CD4-positive, alpha-beta T cell treated with Interleukin-1 beta for 1 hour (primary cell): ENCODE measurements at regions not wholly inside any gene's neighbourhood (a gene's known extent, or its start where the extent isn't known, plus 50 kb on each side); places are given as distances from the start of the nearest gene placed in this dataset.

Experiments used
- DNase-seq, 2 donors: peaks; one replicate each; pipeline ENCODE4 v3.0.0-alpha.2; 2020 to 2022

GRCh38 chr2:67840460-67841068 is 222.2 kb downstream of the C1D start:
- DNase-seq: peak in 1 of 2 donors; percentile 4

DNA sequence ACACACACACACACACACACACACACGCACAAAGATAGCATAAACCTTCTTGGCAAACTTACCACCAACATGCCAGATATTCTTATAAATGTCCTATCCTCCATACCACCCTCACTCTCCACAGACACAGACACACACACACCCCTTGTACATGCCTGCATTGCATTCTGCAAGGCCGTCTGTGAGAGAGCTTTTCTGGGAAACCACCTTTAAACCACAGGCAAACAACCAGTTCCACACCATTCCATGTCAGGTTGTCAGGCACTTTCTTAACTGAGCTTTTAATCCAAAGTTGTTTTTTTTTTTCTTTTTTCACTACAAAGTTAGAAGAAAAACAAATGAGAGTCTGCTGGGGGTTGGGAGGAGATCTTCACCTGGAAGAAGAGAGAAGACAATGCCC is 221.1 kb downstream of the C1D start:
- no peak for DNase-seq

DNA sequence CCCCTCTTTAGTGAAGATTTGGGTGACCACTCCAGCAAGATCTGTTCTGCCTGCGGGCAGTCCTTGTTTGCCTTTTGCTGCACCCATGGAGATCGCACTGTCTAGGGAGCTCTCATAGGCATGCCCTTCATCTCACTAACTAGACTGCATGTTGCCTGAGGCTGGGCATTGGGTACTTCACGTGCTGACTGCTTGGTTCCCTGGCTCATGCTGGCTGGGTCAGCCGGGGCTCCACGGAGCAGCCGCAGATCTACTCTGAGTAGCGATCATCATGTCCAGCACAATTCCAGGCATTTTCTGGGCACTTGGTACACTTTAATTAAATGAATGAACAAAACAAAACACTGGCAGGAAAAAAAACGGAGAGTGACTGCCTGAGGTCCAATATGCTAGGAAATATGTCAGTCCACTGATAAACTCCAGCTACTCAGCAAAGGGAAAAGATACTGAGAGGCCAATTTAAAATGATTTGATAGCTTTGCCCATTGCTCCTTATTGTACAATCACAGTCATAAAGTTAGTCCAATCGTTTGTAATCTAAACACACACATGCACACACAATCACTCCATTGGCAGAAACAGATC is 220.3 kb downstream of the C1D start:
- DNase-seq: no peak

- DNase-seq: no peak
Observed at GRCh38 chr2:67844024-67844540, 218.7 kb downstream of the C1D start.

GRCh38 chr2:67845621-67846369 is 217.0 kb downstream of the C1D start:
- DNase-seq: no peak

- peak in 1 of 2 donors; percentile 21 for DNase-seq
Observed at GRCh38 chr2:67846370-67847070, 216.3 kb downstream of the C1D start.

DNA sequence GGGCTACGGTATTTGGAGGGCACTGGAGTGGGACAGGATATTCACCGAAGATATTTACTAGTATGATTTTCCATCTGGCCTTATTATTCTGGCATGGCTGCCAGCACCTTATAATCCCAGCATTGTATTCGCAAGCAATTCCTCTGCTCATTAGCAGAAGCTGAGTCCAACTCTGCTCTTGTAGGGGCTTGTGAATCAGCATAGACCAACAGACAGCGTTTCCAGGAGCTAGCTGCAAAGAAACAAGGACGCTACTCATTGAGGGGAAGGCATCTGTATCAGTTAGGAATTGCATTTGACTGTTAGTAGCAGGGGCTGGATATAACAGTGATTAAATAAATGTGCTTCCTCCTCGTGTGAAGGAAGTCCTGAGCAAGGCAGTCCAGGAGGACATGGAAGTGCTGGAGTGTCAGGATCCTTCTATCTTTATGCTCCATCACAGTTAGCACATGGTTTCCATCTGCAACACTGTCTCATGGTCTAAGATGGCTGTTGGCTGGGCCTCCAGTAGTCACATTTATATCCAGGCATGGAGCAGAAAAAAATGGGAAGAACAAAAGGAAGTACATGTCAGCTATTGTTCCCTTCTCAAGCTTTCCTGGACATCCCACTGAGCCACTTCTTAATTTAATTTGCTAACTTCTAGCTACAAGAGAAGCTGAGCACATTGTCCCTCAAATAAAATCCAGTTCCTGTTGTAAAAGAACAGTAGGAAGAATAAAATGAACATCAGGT is 214.1 kb downstream of the C1D start:
- DNase-seq: no peak

DNA sequence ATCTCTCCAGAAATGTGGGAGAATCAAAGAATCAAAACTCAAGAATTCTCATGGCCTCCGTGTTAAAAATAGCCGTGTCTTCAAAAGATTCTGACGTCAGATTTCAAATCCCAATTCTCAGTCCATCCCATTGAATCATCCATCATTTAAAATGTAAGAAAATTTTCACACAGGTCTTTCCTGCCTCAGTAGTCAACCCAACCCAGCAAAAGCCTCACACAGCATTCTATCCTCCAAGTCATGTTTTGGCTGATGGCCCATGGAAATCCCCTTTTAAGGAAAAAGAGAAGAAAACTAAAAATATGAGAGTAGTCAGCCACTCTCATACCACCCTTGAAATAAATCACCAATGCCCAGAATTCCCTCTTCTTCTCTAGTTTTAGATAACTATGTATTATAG is 211.8 kb downstream of the C1D start:
- DNase-seq: no peak

GRCh38 chr2:67851956-67852824 is 210.6 kb downstream of the C1D start:
- DNase-seq: no peak

GRCh38 chr2:67854103-67854743 is 208.6 kb downstream of the C1D start:
- no peak for DNase-seq

DNA sequence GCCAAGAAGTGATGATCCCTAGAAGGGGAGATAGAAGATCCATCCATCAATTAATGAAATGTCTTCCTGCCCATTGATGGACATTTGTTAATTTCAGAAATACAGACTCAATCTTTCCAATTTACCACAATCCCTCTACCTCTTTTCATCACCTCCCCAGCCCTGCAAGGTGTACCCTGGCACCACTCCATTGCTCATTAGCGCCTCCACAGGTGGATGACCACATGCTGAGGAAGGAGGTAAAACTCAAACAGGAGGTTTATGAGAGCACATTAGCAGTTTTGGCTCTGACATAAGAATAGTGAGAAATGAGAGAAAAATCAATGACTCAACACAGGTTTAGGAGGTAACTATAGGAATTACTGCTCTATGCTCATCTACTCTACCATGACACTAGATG is 208.0 kb downstream of the C1D start:
- DNase-seq: no peak

DNA sequence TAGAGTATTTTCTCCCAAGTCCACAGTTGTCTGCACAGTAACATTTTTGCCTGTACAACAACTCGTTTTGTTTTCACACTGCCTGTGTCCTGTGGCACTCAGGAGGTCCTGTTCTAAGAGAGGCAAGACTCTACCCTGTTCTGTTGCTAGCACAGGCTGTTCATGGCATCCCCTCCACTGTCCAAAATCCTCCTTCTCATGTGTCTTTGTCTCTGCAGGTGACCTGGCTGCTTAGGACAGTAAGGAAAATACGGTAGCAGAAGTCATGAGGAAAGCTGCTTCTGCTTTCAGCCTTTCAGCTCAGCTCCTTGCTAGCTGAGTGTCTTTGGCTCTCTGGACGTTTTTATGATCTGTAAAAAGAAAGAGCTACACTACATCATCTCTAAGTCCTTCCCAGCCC is 205.9 kb downstream of the C1D start:
- no peak for DNase-seq

DNA sequence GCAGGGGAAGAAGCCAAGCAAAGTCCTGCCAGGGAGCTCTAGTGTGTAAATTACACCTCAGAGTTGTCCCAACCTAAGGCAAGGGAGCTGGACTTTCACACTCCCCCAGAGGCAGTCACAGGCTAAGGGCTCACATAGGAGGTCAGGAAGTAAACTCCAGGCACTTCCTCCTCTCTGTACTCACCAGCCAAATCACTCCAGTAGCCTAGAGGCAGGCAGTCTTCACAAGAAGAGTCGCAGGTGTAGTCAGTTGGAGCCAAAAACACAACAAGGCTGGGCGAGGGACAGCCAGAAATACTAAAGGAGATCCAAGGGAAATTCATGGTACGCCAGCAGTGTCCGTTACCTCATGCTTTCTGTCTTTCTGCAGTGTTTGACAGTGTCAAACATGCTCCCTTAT is 205.0 kb downstream of the C1D start:
- DNase-seq: no peak

GRCh38 chr2:67858886-67859285 is 203.9 kb downstream of the C1D start:
- no peak for DNase-seq

GRCh38 chr2:67865917-67866316 is 196.9 kb downstream of the C1D start:
- DNase-seq: no peak

GRCh38 chr2:67867735-67868134 is 195.1 kb downstream of the C1D start:
- no peak for DNase-seq

- no peak for DNase-seq
Observed at GRCh38 chr2:67871686-67872412, 191.0 kb downstream of the C1D start.

- no peak for DNase-seq
Observed at GRCh38 chr2:67872481-67872880, 190.3 kb downstream of the C1D start.

DNA sequence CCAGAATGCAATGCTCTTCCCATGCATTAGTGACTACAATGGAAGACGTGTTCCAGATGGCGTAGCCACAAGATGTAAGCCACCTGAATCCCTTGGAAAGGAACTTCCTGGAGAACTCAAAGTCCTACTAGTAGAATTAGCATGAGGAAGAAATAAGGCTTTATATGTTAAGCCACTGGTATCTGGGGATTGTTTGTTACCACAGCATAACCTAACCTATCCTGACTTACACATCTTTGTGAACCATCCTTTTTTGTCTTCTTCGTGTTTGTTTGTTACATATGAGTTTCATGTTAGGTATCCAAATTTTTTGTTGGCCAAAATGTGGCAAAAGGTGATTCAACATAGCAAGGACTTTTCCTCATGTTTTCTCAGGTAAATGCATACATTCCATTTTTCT is 188.9 kb downstream of the C1D start:
- DNase-seq: no peak

- no peak for DNase-seq
Observed at GRCh38 chr2:67876176-67876575, 186.6 kb downstream of the C1D start.

GRCh38 chr2:67877301-67877700 is 185.5 kb downstream of the C1D start:
- no peak for DNase-seq
